Esophagus squamous epithelium (tissue), 5 donors: ENCODE measurements at regions not wholly inside any gene's neighbourhood (a gene's known extent, or its start where the extent isn't known, plus 50 kb on each side); places are given as distances from the start of the nearest gene placed in this dataset.

ENCODE experiments used
- DNase-seq: peaks from one replicate; lab custom pipeline; 2025; lab: John Stamatoyannopoulos, UW
- H3K27ac ChIP-seq, 4 donors: fragments of 200-600 bp; sonication (generic); one replicate each; pipeline ENCODE4 v1.5.1; 2016 to 2019; ENCODE audit warnings: mild to moderate bottlenecking in 1 of 4
- H3K27me3 ChIP-seq, 4 donors: fragments of 200-600 bp; sonication (generic); 1 replicate in 3 of 4; 2 replicates in 1 of 4; pipeline versions ENCODE4 v1.5.1 to v1.6.0; 2017 to 2021; ENCODE audit warnings: antibody characterized with exemption in 1 of 4
- H3K36me3 ChIP-seq, 3 donors: fragments of 200-600 bp; sonication (generic); one replicate each; pipeline ENCODE4 v1.5.1; 2016 to 2019
- H3K4me1 ChIP-seq, 3 donors: fragments of 200-600 bp; sonication (generic); one replicate each; pipeline ENCODE4 v1.5.1; 2017 to 2019
- H3K4me3 ChIP-seq, 4 donors: fragments of 200-600 bp; sonication (generic); 1 replicate in 3 of 4; 2 replicates in 1 of 4; pipeline ENCODE4 v1.5.1; 2016 to 2019; ENCODE audit warnings: mild to moderate bottlenecking in 2 of 4, moderate library complexity in 1 of 4
- H3K9me3 ChIP-seq, 3 donors: fragments of 200-600 bp; sonication (generic); one replicate each; pipeline ENCODE4 v1.5.1; 2016 to 2019
- POLR2A ChIP-seq, 4 donors: fragments of 450-650 bp; IDR thresholded peaks; one replicate each; pipeline ENCODE4 v1.6.1; 2017; ENCODE audit warnings: antibody characterized with exemption in 4 of 4, mild to moderate bottlenecking in 4 of 4, moderate library complexity in 3 of 4
- WGBS, 2 donors: methylation state at CpG; one replicate each; pipeline ENCODE4 v1.1.5; 2018; 5-methylcytosine and 5-hydroxymethylcytosine counted together
- intact Hi-C: fragments of 100-400 bp; cut with DNase I; formaldehyde crosslinking; loops from one replicate; pipeline ENCODE4 v1.15.0; 2022
- TF ChIP-seq, protein P1 (sequence below), 6 experiments: fragments of 450-650 bp in 4 of 6; fragments of 200-600 bp in 2 of 6; sonication (generic) in 2 of 6; IDR thresholded peaks; one replicate each; pipeline ENCODE4 v1.5.1; 2016 to 2019; ENCODE audit warnings: antibody characterized with exemption in 6 of 6, mild to moderate bottlenecking in 4 of 6, moderate library complexity in 4 of 6
- donor health status: DM: yes; HTN: yes; CAD: no.

DNA sequence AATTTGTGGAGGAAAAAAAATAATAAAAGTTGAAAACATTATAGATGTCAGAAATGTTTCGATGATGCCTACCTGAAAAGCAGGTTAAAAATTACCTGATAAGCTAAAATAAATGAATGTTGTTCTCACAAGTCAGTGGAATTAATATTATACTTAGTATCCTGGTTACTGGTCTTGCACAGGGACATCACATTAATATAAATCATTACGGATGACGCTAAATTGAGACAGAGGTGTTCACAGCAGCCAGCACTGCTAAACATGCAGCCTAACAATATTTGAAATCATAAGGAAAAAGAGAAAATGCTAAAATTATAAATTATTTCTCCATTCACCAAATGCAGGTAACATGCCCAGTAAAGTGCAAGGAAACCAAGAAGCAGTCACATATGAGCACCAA lies 1130.0 kb downstream of the STPG2 start:
- H3K36me3 ChIP-seq = no peaks in the 10 kb centered on the region
- WGBS, 2 donors = 81 to 91% methylated on average over 3 of the region's 3 CpGs
- no peaks in the 10 kb centered on the region for H3K4me1 ChIP-seq
- no peak for DNase-seq
- TF ChIP-seq, protein P1, sequence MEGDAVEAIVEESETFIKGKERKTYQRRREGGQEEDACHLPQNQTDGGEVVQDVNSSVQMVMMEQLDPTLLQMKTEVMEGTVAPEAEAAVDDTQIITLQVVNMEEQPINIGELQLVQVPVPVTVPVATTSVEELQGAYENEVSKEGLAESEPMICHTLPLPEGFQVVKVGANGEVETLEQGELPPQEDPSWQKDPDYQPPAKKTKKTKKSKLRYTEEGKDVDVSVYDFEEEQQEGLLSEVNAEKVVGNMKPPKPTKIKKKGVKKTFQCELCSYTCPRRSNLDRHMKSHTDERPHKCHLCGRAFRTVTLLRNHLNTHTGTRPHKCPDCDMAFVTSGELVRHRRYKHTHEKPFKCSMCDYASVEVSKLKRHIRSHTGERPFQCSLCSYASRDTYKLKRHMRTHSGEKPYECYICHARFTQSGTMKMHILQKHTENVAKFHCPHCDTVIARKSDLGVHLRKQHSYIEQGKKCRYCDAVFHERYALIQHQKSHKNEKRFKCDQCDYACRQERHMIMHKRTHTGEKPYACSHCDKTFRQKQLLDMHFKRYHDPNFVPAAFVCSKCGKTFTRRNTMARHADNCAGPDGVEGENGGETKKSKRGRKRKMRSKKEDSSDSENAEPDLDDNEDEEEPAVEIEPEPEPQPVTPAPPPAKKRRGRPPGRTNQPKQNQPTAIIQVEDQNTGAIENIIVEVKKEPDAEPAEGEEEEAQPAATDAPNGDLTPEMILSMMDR (IDR thresholded peaks at IDR 0.05) = no peak
- TF ChIP-seq POLR2A (IDR thresholded peaks at IDR 0.05) = no peak
- intact Hi-C loops = no loop called here
- no peak overlapping the region for H3K27ac ChIP-seq
- H3K27me3 ChIP-seq = no peaks in the 10 kb centered on the region
- no peak overlapping the region for H3K4me3 ChIP-seq
- H3K9me3 ChIP-seq = no peaks in the 10 kb centered on the region

GRCh38 chr4:97013711-97014110 lies 1129.6 kb downstream of the STPG2 start:
- no peaks in the 10 kb centered on the region for H3K9me3 ChIP-seq
- H3K27me3 ChIP-seq = no peaks in the 10 kb centered on the region
- no peak overlapping the region for H3K27ac ChIP-seq
- H3K36me3 ChIP-seq = no peaks in the 10 kb centered on the region
- TF ChIP-seq POLR2A (IDR thresholded peaks at IDR 0.05) = no peak
- TF ChIP-seq, protein P1 (IDR thresholded peaks at IDR 0.05) = no peak
- WGBS, 2 donors = 70 to 71% methylated on average over 2 of the region's 2 CpGs
- H3K4me1 ChIP-seq = no peaks in the 10 kb centered on the region
- DNase-seq = no peak
- intact Hi-C loops = no loop called here
- no peak overlapping the region for H3K4me3 ChIP-seq

DNA sequence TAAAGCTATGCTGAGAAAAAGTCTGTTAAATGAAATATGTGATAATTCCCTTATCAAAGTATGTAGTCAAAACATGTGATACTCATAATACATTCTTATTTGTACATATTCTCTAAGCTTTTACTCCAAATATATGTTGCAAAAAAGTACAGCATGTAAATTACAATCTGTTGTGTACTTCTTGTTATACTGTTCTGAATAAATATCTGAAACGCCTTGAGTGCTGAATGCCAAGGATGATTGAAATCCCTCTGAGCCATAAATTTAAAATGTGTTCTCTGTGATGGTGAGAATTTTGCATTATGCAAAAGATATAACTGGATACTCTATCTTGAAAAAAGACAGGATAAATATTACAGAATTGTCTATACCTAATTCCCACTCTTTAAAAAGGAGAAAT lies 1128.0 kb downstream of the STPG2 start:
- 53 to 63% methylated on average over 1 of the region's 1 CpG for WGBS, 2 donors
- H3K27ac ChIP-seq = no peak overlapping the region

GRCh38 chr4:97016186-97016907 lies 1126.9 kb downstream of the STPG2 start:
- no peak for TF ChIP-seq POLR2A (IDR thresholded peaks at IDR 0.05)
- TF ChIP-seq, protein P1 (IDR thresholded peaks at IDR 0.05) = no peak
- no peak for DNase-seq
- Histone ChIP-seq H3K9me3 (no peaks in the 10 kb centered on the region), H3K4me1 (no peaks in the 10 kb centered on the region), H3K36me3 (no peaks in the 10 kb centered on the region), H3K27ac (no peak overlapping the region), H3K27me3 (no peaks in the 10 kb centered on the region), H3K4me3 (no peak overlapping the region)
- 45 to 48% methylated on average over 5 of the region's 5 CpGs for WGBS, 2 donors
- intact Hi-C loops = no loop called here

More for the DNA sequence above, 1128.0 kb downstream of the STPG2 start:
- TF ChIP-seq POLR2A (IDR thresholded peaks at IDR 0.05) = no peak
- TF ChIP-seq, protein P1 (IDR thresholded peaks at IDR 0.05) = no peak
- Histone ChIP-seq H3K27me3 (no peaks in the 10 kb centered on the region), H3K4me1 (no peaks in the 10 kb centered on the region), H3K4me3 (no peak overlapping the region), H3K36me3 (no peaks in the 10 kb centered on the region), H3K9me3 (no peaks in the 10 kb centered on the region)
- no peak for DNase-seq
- intact Hi-C loops = no loop called here

DNA sequence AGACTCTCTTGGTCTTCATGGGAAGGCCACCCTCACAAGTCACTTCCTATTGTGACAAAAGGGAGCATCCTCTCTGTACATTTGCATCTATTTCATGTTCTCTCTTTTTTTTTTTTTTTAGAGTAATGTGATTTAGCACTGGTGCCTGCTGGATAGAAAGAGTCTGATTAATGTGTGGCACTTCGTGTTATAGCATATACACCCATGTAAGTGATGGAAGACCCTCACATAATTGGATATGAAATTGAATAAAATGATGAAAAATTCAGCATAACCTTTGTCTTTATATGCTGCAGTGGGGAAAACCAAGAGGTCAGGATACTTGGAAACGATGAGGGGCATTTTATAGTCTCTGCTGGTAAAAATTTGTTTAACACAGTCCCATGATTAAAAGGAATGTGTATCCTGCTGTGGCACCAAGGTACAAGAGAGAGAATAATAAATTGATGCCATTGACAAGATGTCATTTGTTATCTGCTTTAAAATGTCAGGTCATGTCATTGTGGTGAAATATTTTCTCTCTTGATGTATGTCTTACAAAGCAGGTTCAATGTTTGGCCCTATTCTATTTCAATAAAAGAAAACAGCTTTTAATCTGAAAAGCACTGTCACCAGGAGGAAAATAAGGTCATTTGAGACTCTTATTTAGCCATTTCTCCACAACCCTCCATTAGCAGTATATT lies 1115.4 kb downstream of the STPG2 start:
- DNase-seq = no peak
- Histone ChIP-seq H3K27me3 (no peaks in the 10 kb centered on the region), H3K4me3 (no peak overlapping the region), H3K4me1 (no peaks in the 10 kb centered on the region), H3K9me3 (no peaks in the 10 kb centered on the region), H3K36me3 (no peaks in the 10 kb centered on the region), H3K27ac (no peak overlapping the region)
- 34 to 35% methylated on average over 2 of the region's 2 CpGs for WGBS, 2 donors
- TF ChIP-seq POLR2A (IDR thresholded peaks at IDR 0.05) = no peak
- TF ChIP-seq, protein P1 (IDR thresholded peaks at IDR 0.05) = no peak
- intact Hi-C loops = no loop called here
